ENCODE measurements at regions not wholly inside any gene's neighbourhood (a gene's known extent, or its start where the extent isn't known, plus 50 kb on each side); places are given as distances from the start of the nearest gene placed in this dataset.
A peak's percentile ranks its signal among the peaks of the same experiment; 100 is the strongest.
"Not testable (repeated sequence)": the region's sequence is repeated elsewhere in the genome, so short reads cannot be mapped to it uniquely, and the experiment has no call there.

- DNase-seq (ENCODE audit: low read depth in 3 of 3, low spot score in 2 of 3): no peak
Observed at GRCh38 chr6:43939281-43940070, 169.5 kb downstream of the VEGFA start.

- no peak for DNase-seq (ENCODE audit: low read depth in 3 of 3, low spot score in 2 of 3)
Observed at GRCh38 chr6:43938178-43939105, 168.4 kb downstream of the VEGFA start.

- no peak for DNase-seq (ENCODE audit: low read depth in 3 of 3, low spot score in 2 of 3)
Observed at GRCh38 chr6:43937236-43938177, 167.5 kb downstream of the VEGFA start.

- DNase-seq (ENCODE audit: low read depth in 3 of 3, low spot score in 2 of 3): no peak
Observed at GRCh38 chr6:43936476-43936875, 166.5 kb downstream of the VEGFA start.

- DNase-seq (ENCODE audit: low read depth in 3 of 3, low spot score in 2 of 3): no peak
Observed at GRCh38 chr6:43935921-43936439, 166.0 kb downstream of the VEGFA start.

- no peak for DNase-seq (ENCODE audit: low read depth in 3 of 3, low spot score in 2 of 3)
Observed at GRCh38 chr6:43934803-43935602, 165.0 kb downstream of the VEGFA start.

GRCh38 chr6:43934183-43934802 lies 164.3 kb downstream of the VEGFA start:
- no peak for DNase-seq (ENCODE audit: low read depth in 3 of 3, low spot score in 2 of 3)

GRCh38 chr6:43933148-43933885 lies 163.3 kb downstream of the VEGFA start:
- DNase-seq (ENCODE audit: low read depth in 3 of 3, low spot score in 2 of 3): peak; percentile 67 to 74 (median 71)

- DNase-seq (ENCODE audit: low read depth in 3 of 3, low spot score in 2 of 3): no peak
Observed at GRCh38 chr6:43932259-43933147, 162.5 kb downstream of the VEGFA start.

GRCh38 chr6:43931201-43931600 lies 161.2 kb downstream of the VEGFA start:
- DNase-seq (ENCODE audit: low read depth in 3 of 3, low spot score in 2 of 3): no peak

GRCh38 chr6:43930440-43931154 lies 160.6 kb downstream of the VEGFA start:
- DNase-seq (ENCODE audit: low read depth in 3 of 3, low spot score in 2 of 3): no peak

- no peak for DNase-seq (ENCODE audit: low read depth in 3 of 3, low spot score in 2 of 3)
Observed at GRCh38 chr6:43929511-43929910, 159.5 kb downstream of the VEGFA start.

- DNase-seq (ENCODE audit: low read depth in 3 of 3, low spot score in 2 of 3): no peak
Observed at GRCh38 chr6:43927532-43928210, 157.7 kb downstream of the VEGFA start.

GRCh38 chr6:43926634-43927531 lies 156.9 kb downstream of the VEGFA start:
- DNase-seq (ENCODE audit: low read depth in 3 of 3, low spot score in 2 of 3): no peak

GRCh38 chr6:43925636-43926139 lies 155.7 kb downstream of the VEGFA start:
- not testable (repeated sequence) for DNase-seq (ENCODE audit: low read depth in 3 of 3, low spot score in 2 of 3)

All from right renal cortex interstitium (tissue), 3 donors.